ENCODE measurements at regions not wholly inside any gene's neighbourhood (a gene's known extent, or its start where the extent isn't known, plus 50 kb on each side); places are given as distances from the start of the nearest gene placed in this dataset.
A peak's percentile ranks its signal among the peaks of the same experiment; 100 is the strongest.

DNA sequence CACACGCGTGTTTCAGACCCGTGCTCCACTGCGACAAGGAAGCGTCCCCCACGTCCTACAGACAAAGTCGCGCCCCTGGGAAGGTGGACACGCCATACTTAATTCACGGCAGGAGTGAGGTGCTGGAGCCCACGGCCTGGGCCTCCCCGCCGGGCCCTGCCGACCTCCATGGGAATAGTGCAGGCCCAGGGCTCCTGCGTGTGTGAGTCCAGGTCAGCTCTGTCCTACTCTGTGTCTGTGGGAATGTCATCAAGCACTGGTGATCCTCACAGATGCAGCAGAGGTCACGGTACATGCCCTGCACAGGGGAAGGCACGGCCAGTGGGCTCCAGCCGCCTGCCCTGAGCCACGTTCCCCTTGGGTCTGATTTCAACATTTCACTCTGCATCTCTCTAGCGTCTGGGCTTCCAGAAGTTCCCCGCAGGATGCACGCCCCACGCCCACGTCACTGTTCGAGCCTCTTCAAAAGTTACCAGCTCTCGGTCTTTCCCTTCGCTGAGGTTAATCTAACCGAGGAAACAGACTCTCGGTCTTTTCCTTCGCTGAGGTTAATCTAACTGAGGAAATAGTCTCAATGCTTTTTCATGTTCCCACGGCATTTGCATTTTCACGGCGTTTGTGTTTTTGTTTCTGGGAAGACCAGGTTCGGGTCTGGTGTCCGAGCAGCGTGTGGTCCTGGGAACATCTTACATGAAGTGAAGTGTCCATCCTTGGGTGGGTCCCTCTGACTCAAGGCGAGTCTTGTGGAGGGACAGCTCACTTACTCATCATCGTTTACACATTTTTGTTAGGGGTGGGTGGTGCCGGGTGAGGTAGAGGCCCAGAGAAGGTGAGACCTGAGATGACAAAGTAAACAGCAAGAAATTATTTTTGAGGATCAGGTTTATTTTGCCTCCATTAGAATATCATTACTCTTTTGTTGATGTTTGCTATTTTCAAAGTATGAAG lies 157.3 kb upstream of the ALKAL2 start:
- TF ChIP-seq CTCF (IDR thresholded peaks at IDR 0.05): no peak
- no peak for TF ChIP-seq POLR2A (IDR thresholded peaks at IDR 0.05)
- no peak for DNase-seq (ENCODE audit: low spot score in 2 of 2)
- H3K4me3 ChIP-seq (ENCODE audit: low read depth, poor library complexity, severe bottlenecking): no peak overlapping the region
- 88 to 92% methylated on average over 34 to 36 of the region's 39 CpGs for WGBS, 2 donors
- intact Hi-C loops (cut with DNase I; ENCODE audit: low total_unique reads): no loop called here

DNA sequence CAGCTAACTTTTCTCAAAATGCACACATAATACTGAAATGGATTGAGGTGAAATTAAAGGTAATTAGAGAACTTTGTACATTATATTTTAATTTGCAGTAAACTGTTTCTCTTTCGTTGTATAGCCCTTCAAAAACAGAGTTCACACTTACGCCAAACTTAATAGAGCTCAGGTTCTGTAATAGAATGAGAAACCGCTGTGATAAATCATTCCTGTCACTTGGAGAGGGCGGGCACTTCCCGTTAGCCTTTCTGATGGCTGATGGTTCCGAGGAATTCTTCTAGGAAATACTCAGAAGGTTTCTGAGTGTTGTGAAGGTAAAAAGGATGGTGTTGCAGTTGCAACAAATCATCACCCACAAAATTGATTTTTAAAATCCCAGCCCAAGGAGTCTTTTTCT lies 155.8 kb upstream of the ALKAL2 start:
- intact Hi-C loops (cut with DNase I; ENCODE audit: low total_unique reads): no loop called here
- no peak for TF ChIP-seq CTCF (IDR thresholded peaks at IDR 0.05)
- TF ChIP-seq POLR2A (IDR thresholded peaks at IDR 0.05): no peak
- no peak overlapping the region for H3K4me3 ChIP-seq (ENCODE audit: low read depth, poor library complexity, severe bottlenecking)
- 63 to 67% methylated on average over 6 of the region's 6 CpGs for WGBS, 2 donors
- DNase-seq (ENCODE audit: low spot score in 2 of 2): no peak

- TF ChIP-seq POLR2A (IDR thresholded peaks at IDR 0.05): no peak
- TF ChIP-seq CTCF (IDR thresholded peaks at IDR 0.05): no peak
- no peak overlapping the region for H3K4me3 ChIP-seq (ENCODE audit: low read depth, poor library complexity, severe bottlenecking)
- 93 to 96% methylated on average over 19 of the region's 19 CpGs for WGBS, 2 donors
These were observed 155.3 kb upstream of the ALKAL2 start for GRCh38 chr2:443216-443615.

GRCh38 chr2:441258-442022 lies 153.5 kb upstream of the ALKAL2 start:
- DNase-seq (ENCODE audit: low spot score in 2 of 2): peak in 1 of 2 donors; percentile 52
- intact Hi-C loops (cut with DNase I; ENCODE audit: low total_unique reads): no loop called here
- no peak overlapping the region for H3K4me3 ChIP-seq (ENCODE audit: low read depth, poor library complexity, severe bottlenecking)
- TF ChIP-seq POLR2A (IDR thresholded peaks at IDR 0.05): no peak
- TF ChIP-seq CTCF (IDR thresholded peaks at IDR 0.05): no peak
- 69 to 72% methylated on average over 16 of the region's 16 CpGs for WGBS, 2 donors

More at GRCh38 chr2:443216-443615, 155.3 kb upstream of the ALKAL2 start:
- no peak for DNase-seq (ENCODE audit: low spot score in 2 of 2)
- intact Hi-C loops (cut with DNase I; ENCODE audit: low total_unique reads): no loop called here

DNA sequence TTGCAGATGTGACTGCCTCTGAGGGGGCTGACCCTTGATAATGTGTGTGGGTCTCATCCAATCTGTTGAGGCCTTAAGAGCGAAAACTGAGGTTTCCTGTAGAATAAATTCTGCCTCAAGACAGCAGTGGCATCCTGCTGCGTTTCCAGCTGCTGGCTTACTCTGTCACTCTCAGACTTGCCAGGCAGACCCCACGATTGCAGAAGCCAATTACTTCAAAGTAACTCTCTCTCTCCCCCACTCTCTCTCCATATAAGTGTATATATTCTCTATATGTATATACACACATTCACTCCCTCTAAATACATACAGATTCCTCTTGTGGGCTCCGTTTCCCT lies 152.5 kb upstream of the ALKAL2 start:
- WGBS, 2 donors: 62 to 64% methylated on average over 4 of the region's 4 CpGs
- no peak overlapping the region for H3K4me3 ChIP-seq (ENCODE audit: low read depth, poor library complexity, severe bottlenecking)
- DNase-seq (ENCODE audit: low spot score in 2 of 2): no peak
- intact Hi-C loops (cut with DNase I; ENCODE audit: low total_unique reads): no loop called here
- no peak for TF ChIP-seq POLR2A (IDR thresholded peaks at IDR 0.05)
- TF ChIP-seq CTCF (IDR thresholded peaks at IDR 0.05): no peak
